H9 (cell line): ENCODE measurements at regions not wholly inside any gene's neighbourhood (a gene's known extent, or its start where the extent isn't known, plus 50 kb on each side); places are given as distances from the start of the nearest gene placed in this dataset.

Experiments used
- DNase-seq: peaks from one replicate; pipeline ENCODE4 v3.0.0-alpha.2; 2017
- H2AFZ ChIP-seq: one replicate; pipeline ENCODE4 v1.6.1; 2013; ENCODE audit warnings: mild to moderate bottlenecking, low read length, control low read depth, moderate library complexity
- H2AK5ac ChIP-seq: 2 replicates; pipeline ENCODE4 v1.6.1; 2013; ENCODE audit warnings: low read length, control low read depth, mixed read lengths; ENCODE audit not compliant: insufficient read length
- H2BK120ac ChIP-seq: one replicate; pipeline ENCODE4 v1.6.1; 2013; ENCODE audit warnings: low read depth, mild to moderate bottlenecking, low read length, control low read depth, inconsistent platforms; ENCODE audit not compliant: poor library complexity, severe bottlenecking
- H2BK12ac ChIP-seq: 2 replicates; pipeline ENCODE4 v1.6.1; 2013; ENCODE audit warnings: low read length, control low read depth, mixed read lengths, low read depth; ENCODE audit not compliant: insufficient read length
- H2BK15ac ChIP-seq: 2 replicates; pipeline ENCODE4 v1.6.1; 2013; ENCODE audit warnings: low read depth, low read length, control low read depth
- H2BK20ac ChIP-seq: one replicate; pipeline ENCODE4 v1.6.1; 2013; ENCODE audit warnings: low read depth, mild to moderate bottlenecking, low read length, control low read depth, inconsistent platforms; ENCODE audit not compliant: poor library complexity, severe bottlenecking
- H2BK5ac ChIP-seq: 2 replicates; pipeline ENCODE4 v1.6.1; 2013; ENCODE audit warnings: low read length, control low read depth, mixed read lengths; ENCODE audit not compliant: insufficient read length
- H3K14ac ChIP-seq: 2 replicates; pipeline ENCODE4 v1.6.1; 2013; ENCODE audit warnings: low read length, control low read depth; ENCODE audit not compliant: insufficient read depth
- H3K18ac ChIP-seq: 2 replicates; pipeline ENCODE4 v1.6.1; 2013; ENCODE audit warnings: low read depth, mild to moderate bottlenecking, mixed read lengths, low read length, control low read depth; ENCODE audit not compliant: insufficient read length
- H3K23ac ChIP-seq: 2 replicates; pipeline ENCODE4 v1.6.1; 2013; ENCODE audit warnings: low read length, control low read depth, mixed read lengths, low read depth; ENCODE audit not compliant: insufficient read length
- H3K23me2 ChIP-seq: 2 replicates; pipeline ENCODE4 v1.6.1; 2013; ENCODE audit warnings: low read depth, mild to moderate bottlenecking, mixed read lengths, low read length, control low read depth; ENCODE audit not compliant: insufficient read length, poor library complexity, severe bottlenecking
- H3K27ac ChIP-seq: 2 replicates; pipeline ENCODE4 v1.5.1; 2013; ENCODE audit warnings: low read length, control low read depth, mixed read lengths, low read depth; ENCODE audit not compliant: insufficient read length
- H3K27me3 ChIP-seq: 2 replicates; pipeline ENCODE4 v1.6.1; 2013; ENCODE audit warnings: low read length, control low read depth, inconsistent platforms; ENCODE audit not compliant: insufficient read depth
- H3K4ac ChIP-seq: 2 replicates; pipeline ENCODE4 v1.6.1; 2013; ENCODE audit warnings: low read depth, mild to moderate bottlenecking, control low read depth, inconsistent platforms, low read length, moderate library complexity
- H3K4me1 ChIP-seq: 2 replicates; pipeline ENCODE4 v1.6.1; 2013; ENCODE audit warnings: low read length, control low read depth, inconsistent platforms; ENCODE audit not compliant: insufficient read depth
- H3K4me2 ChIP-seq: 2 replicates; pipeline ENCODE4 v1.6.1; 2013; ENCODE audit warnings: low read length, control low read depth, mixed read lengths; ENCODE audit not compliant: insufficient read length, insufficient read depth
- H3K56ac ChIP-seq: 2 replicates; pipeline ENCODE4 v1.6.1; 2013; ENCODE audit warnings: low read depth, mild to moderate bottlenecking, mixed read lengths, low read length, control low read depth; ENCODE audit not compliant: insufficient read length
- H3K79me1 ChIP-seq: 2 replicates; pipeline ENCODE4 v1.6.1; 2013; ENCODE audit warnings: low read depth, mild to moderate bottlenecking, moderate library complexity, low read length, control low read depth, inconsistent platforms; ENCODE audit not compliant: insufficient read depth, poor library complexity, severe bottlenecking
- H3K79me2 ChIP-seq: 2 replicates; pipeline ENCODE4 v1.6.1; 2013; ENCODE audit warnings: low read length, control low read depth, inconsistent platforms; ENCODE audit not compliant: insufficient read depth
- H3K9ac ChIP-seq: 2 replicates; pipeline ENCODE4 v1.6.1; 2013; ENCODE audit warnings: low read length, control low read depth, mixed read lengths; ENCODE audit not compliant: insufficient read length; ENCODE audit errors: extremely low read depth
- H3K9me3 ChIP-seq: one replicate; pipeline ENCODE4 v1.6.1; 2013; ENCODE audit warnings: low read depth, low read length, inconsistent platforms; ENCODE audit not compliant: control insufficient read depth
- H3T11ph ChIP-seq: one replicate; pipeline ENCODE4 v1.6.1; 2013; ENCODE audit warnings: mild to moderate bottlenecking, low read length, control low read depth, inconsistent platforms
- H4K20me1 ChIP-seq: one replicate; pipeline ENCODE4 v1.6.1; 2013; ENCODE audit not compliant: control insufficient read depth, insufficient read length, insufficient read depth
- H4K5ac ChIP-seq: 2 replicates; pipeline ENCODE4 v1.6.1; 2013; ENCODE audit warnings: low read depth, mild to moderate bottlenecking, mixed read lengths, low read length, control low read depth; ENCODE audit not compliant: insufficient read length
- H4K8ac ChIP-seq: replicated peaks from 2 replicates; pipeline ENCODE4 v1.6.1; 2013; ENCODE audit warnings: low read length, control low read depth, mixed read lengths, low read depth; ENCODE audit not compliant: insufficient read length
- H4K91ac ChIP-seq: 2 replicates; pipeline ENCODE4 v1.6.1; 2013; ENCODE audit warnings: low read depth, mild to moderate bottlenecking, moderate library complexity, mixed read lengths, low read length, control low read depth; ENCODE audit not compliant: insufficient read length
- H3K27ac Mint-ChIP-seq, 3 experiments: 2 replicates in 2 of 3; 3 replicates in 1 of 3; pipeline ENCODE4 v1.8.0; 2020 to 2021; ENCODE audit warnings: mixed read lengths in 3 of 3, mild to moderate bottlenecking in 1 of 3, moderate library complexity in 1 of 3
- H3K27me3 Mint-ChIP-seq: 2 replicates; pipeline ENCODE4 v1.8.0; 2021; ENCODE audit warnings: low read depth, mild to moderate bottlenecking, moderate library complexity, mixed read lengths
- H3K36me3 Mint-ChIP-seq, 3 experiments: 2 replicates in 2 of 3; 3 replicates in 1 of 3; pipeline ENCODE4 v1.8.0; 2020 to 2021; ENCODE audit warnings: low read depth in 3 of 3, mixed read lengths in 3 of 3; ENCODE audit not compliant: insufficient read depth in 1 of 3
- H3K4me1 Mint-ChIP-seq, 2 experiments: 2 replicates each; pipeline ENCODE4 v1.8.0; 2020; ENCODE audit warnings: mixed read lengths in 2 of 2
- H3K4me3 Mint-ChIP-seq, 2 experiments: 2 replicates in 1 of 2; 3 replicates in 1 of 2; pipeline ENCODE4 v1.8.0; 2020 to 2021; ENCODE audit warnings: mild to moderate bottlenecking in 2 of 2, mixed read lengths in 2 of 2, moderate library complexity in 1 of 2
- H3K9me3 Mint-ChIP-seq, 2 experiments: 2 replicates in 1 of 2; 3 replicates in 1 of 2; pipeline ENCODE4 v1.8.0; 2020; ENCODE audit warnings: mild to moderate bottlenecking in 2 of 2, mixed read lengths in 2 of 2, moderate library complexity in 1 of 2
- CTCF ChIP-seq: fragments of 200-600 bp; sonication (generic); conservative IDR thresholded peaks from 3 replicates; pipeline ENCODE4 v1.8.0; 2021; ENCODE audit warnings: antibody characterized with exemption, mild to moderate bottlenecking
- WGBS: extraction: QIAGEN DNeasy Blood & Tissue Kit; methylation state at CpG from one replicate; pipeline ENCODE4 v1.1.7; 2013; ENCODE audit warnings: missing lambda C conversion rate, low lambda C conversion rate, mixed read lengths; ENCODE audit not compliant: insufficient read length; ENCODE audit errors: extremely low coverage; 5-methylcytosine and 5-hydroxymethylcytosine counted together

GRCh38 chr13:91099877-91100276 is 247.6 kb upstream of the MIR17HG start:
- no peaks in the 10 kb centered on the region for H3K23me2 ChIP-seq
- no peak overlapping the region for H2BK15ac ChIP-seq
- Mint-ChIP-seq H3K36me3 (no peaks in the 10 kb centered on the region), H3K4me3 (no peak overlapping the region), H3K9me3 (no peaks in the 10 kb centered on the region), H3K27ac (no peak overlapping the region), H3K27me3 (no peaks in the 10 kb centered on the region), H3K4me1 (peaks cover 3 to 4% of the 10 kb centered on the region in 2 experiments; a peak in 1 of 4 replicates)
- no peak overlapping the region for H2BK12ac ChIP-seq
- no peaks in the 10 kb centered on the region for H3K79me2 ChIP-seq
- no peak for TF ChIP-seq CTCF
- H2AK5ac ChIP-seq = no peak overlapping the region
- H4K8ac ChIP-seq = no peak overlapping the region
- no peak overlapping the region for H4K5ac ChIP-seq
- H3T11ph ChIP-seq = no peak overlapping the region
- no peak overlapping the region for H3K9ac ChIP-seq
- H3K4me2 ChIP-seq = no peak overlapping the region
- no peak overlapping the region for H3K14ac ChIP-seq
- H2BK20ac ChIP-seq = no peak overlapping the region
- H4K20me1 ChIP-seq = no peaks in the 10 kb centered on the region
- no peak overlapping the region for H2AFZ ChIP-seq
- no peak overlapping the region for H3K18ac ChIP-seq
- no peaks in the 10 kb centered on the region for H3K9me3 ChIP-seq
- no peaks in the 10 kb centered on the region for H3K4me1 ChIP-seq
- H3K79me1 ChIP-seq = no peaks in the 10 kb centered on the region
- no peak overlapping the region for H3K23ac ChIP-seq
- H3K27ac ChIP-seq = no peak overlapping the region
- H3K56ac ChIP-seq = no peak overlapping the region
- H3K27me3 ChIP-seq = no peaks in the 10 kb centered on the region
- no peak overlapping the region for H3K4ac ChIP-seq
- WGBS = no CpG with 5 or more reads among the region's 1 CpG
- no peak overlapping the region for H2BK5ac ChIP-seq
- H2BK120ac ChIP-seq = no peak overlapping the region
- DNase-seq = no peak
- no peak overlapping the region for H4K91ac ChIP-seq
